Endothelial cell (in vitro differentiated cells): ENCODE measurements at regions not wholly inside any gene's neighbourhood (a gene's known extent, or its start where the extent isn't known, plus 50 kb on each side); places are given as distances from the start of the nearest gene placed in this dataset.

Source experiments
- DNase-seq: peaks from one replicate; pipeline ENCODE4 v3.0.0; 2021; ENCODE audit warnings: low spot score
- H3K27ac Mint-ChIP-seq: one replicate; pipeline ENCODE4 v1.8.0; 2021; ENCODE audit warnings: mixed read lengths, inconsistent platforms; ENCODE audit not compliant: unreplicated experiment
- H3K27me3 Mint-ChIP-seq: one replicate; pipeline ENCODE4 v1.8.0; 2021; ENCODE audit warnings: mild to moderate bottlenecking, moderate library complexity, mixed read lengths, inconsistent platforms; ENCODE audit not compliant: unreplicated experiment
- H3K36me3 Mint-ChIP-seq: one replicate; pipeline ENCODE4 v1.8.0; 2021; ENCODE audit warnings: mild to moderate bottlenecking, low read depth, mixed read lengths, inconsistent platforms; ENCODE audit not compliant: unreplicated experiment
- H3K4me1 Mint-ChIP-seq: one replicate; pipeline ENCODE4 v1.8.0; 2021; ENCODE audit warnings: mild to moderate bottlenecking, mixed read lengths, inconsistent platforms; ENCODE audit not compliant: unreplicated experiment
- H3K4me3 Mint-ChIP-seq: one replicate; pipeline ENCODE4 v1.8.0; 2021; ENCODE audit warnings: mild to moderate bottlenecking, mixed read lengths, inconsistent platforms; ENCODE audit not compliant: unreplicated experiment
- H3K9me3 Mint-ChIP-seq: one replicate; pipeline ENCODE4 v1.8.0; 2021; ENCODE audit warnings: mixed read lengths, inconsistent platforms; ENCODE audit not compliant: unreplicated experiment
- TF ChIP-seq, protein P1 (sequence below): fragments of 200-600 bp; sonication (generic); IDR thresholded peaks from one replicate; pipeline ENCODE4 v1.5.0; 2021; ENCODE audit warnings: antibody characterized with exemption; ENCODE audit not compliant: unreplicated experiment

- no peak for DNase-seq
- H3K27me3 Mint-ChIP-seq = peaks cover 1% of the 10 kb centered on the region
- no peak overlapping the region for H3K27ac Mint-ChIP-seq
- no peaks in the 10 kb centered on the region for H3K36me3 Mint-ChIP-seq
- H3K4me3 Mint-ChIP-seq = no peak overlapping the region
- no peaks in the 10 kb centered on the region for H3K4me1 Mint-ChIP-seq
- no peaks in the 10 kb centered on the region for H3K9me3 Mint-ChIP-seq
- TF ChIP-seq, protein P1, sequence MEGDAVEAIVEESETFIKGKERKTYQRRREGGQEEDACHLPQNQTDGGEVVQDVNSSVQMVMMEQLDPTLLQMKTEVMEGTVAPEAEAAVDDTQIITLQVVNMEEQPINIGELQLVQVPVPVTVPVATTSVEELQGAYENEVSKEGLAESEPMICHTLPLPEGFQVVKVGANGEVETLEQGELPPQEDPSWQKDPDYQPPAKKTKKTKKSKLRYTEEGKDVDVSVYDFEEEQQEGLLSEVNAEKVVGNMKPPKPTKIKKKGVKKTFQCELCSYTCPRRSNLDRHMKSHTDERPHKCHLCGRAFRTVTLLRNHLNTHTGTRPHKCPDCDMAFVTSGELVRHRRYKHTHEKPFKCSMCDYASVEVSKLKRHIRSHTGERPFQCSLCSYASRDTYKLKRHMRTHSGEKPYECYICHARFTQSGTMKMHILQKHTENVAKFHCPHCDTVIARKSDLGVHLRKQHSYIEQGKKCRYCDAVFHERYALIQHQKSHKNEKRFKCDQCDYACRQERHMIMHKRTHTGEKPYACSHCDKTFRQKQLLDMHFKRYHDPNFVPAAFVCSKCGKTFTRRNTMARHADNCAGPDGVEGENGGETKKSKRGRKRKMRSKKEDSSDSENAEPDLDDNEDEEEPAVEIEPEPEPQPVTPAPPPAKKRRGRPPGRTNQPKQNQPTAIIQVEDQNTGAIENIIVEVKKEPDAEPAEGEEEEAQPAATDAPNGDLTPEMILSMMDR = no peak
Observed at GRCh38 chr1:78722521-78722920, 72.9 kb downstream of the IFI44 start.

DNA sequence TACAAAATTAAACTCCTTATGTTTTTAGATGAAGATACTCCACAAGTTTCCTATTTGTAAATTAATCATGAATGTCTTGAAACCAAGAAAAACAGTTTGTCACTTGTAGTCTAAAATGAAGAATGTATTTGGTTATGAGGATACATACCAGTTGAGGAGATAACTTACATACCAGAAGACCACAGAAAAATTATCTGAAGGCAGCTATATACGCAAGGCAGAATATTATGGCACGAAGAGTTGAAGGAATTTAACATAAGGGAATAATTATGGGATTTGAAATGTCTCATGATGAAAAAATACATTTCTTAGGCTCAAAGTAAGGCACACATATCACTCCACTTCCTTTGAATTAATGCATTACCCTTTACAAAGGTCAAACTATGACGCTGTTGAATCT, 73.3 kb downstream of the IFI44 start:
- TF ChIP-seq, protein P1 = no peak
- H3K36me3 Mint-ChIP-seq = no peaks in the 10 kb centered on the region
- H3K9me3 Mint-ChIP-seq = no peaks in the 10 kb centered on the region
- no peaks in the 10 kb centered on the region for H3K4me1 Mint-ChIP-seq
- no peaks in the 10 kb centered on the region for H3K27me3 Mint-ChIP-seq
- H3K27ac Mint-ChIP-seq = no peak overlapping the region
- H3K4me3 Mint-ChIP-seq = no peak overlapping the region
- no peak for DNase-seq

DNA sequence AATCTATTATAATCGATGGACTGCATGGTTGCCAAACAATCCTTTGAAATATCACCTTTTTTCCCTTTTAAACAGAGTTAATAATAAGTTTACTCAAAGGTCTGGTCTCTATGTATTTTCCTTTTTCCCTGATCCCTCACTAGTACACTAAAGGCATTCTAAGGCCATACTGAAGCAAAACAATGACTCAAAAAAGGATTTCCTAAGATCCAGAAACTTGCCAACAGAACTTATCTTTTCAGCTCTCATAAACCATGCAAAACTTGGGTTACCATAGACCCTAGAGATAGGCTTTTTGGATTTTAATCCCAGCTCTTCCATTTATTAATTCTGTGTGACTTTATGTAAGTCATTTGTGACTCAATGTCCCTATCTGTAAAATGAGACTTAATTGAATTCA, 77.1 kb downstream of the IFI44 start:
- TF ChIP-seq, protein P1 = no peak
- no peaks in the 10 kb centered on the region for H3K36me3 Mint-ChIP-seq

DNA sequence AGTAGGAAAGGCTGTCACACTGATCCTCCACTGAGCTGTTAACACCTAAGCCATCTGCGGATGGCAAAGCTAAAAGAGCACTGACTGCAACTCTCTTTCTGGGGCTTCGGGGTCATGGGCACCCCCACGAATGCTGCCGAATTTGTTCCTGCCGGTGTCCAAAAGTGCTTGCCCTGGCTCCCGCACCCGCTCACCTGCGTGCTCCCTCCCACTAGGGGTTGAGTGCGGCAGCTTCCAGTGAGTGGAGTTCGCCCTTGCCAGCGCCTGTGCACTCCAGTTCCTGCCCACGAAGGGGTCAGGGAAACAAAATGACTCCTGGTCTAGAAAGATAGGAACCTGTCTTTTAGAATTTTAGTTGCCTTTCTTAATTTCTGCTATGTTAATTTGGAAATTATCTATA, 78.7 kb downstream of the IFI44 start:
- H3K9me3 Mint-ChIP-seq = no peaks in the 10 kb centered on the region
- H3K36me3 Mint-ChIP-seq = no peaks in the 10 kb centered on the region
- no peak overlapping the region for H3K27ac Mint-ChIP-seq
- DNase-seq = no peak
- H3K4me3 Mint-ChIP-seq = no peak overlapping the region
- no peaks in the 10 kb centered on the region for H3K4me1 Mint-ChIP-seq
- H3K27me3 Mint-ChIP-seq = no peaks in the 10 kb centered on the region
- TF ChIP-seq, protein P1 = no peak

More for the DNA sequence above, 77.1 kb downstream of the IFI44 start:
- Mint-ChIP-seq H3K4me3 (no peak overlapping the region), H3K9me3 (no peaks in the 10 kb centered on the region), H3K4me1 (no peaks in the 10 kb centered on the region), H3K27me3 (no peaks in the 10 kb centered on the region), H3K27ac (no peak overlapping the region)
- DNase-seq = no peak

DNA sequence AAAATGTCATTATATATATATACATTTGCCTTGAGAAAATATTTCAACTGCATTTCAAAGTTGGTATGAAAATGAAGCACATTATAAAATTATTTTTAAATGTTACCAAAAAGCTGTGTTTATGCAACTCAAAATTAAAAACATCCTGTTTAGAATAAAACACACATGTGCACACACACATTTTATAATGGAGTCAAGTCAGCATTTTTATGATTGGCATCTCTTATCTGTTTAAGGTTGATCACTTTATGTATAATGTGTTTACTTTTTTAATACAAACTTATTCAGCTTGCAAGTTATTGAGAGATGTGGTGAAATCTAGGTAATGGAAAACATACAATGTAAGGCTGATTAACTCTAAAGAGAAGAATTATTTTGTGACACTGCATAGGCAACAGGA, 80.4 kb downstream of the IFI44 start:
- H3K27me3 Mint-ChIP-seq = no peaks in the 10 kb centered on the region
- H3K36me3 Mint-ChIP-seq = no peaks in the 10 kb centered on the region
- H3K27ac Mint-ChIP-seq = no peak overlapping the region
- TF ChIP-seq, protein P1 = no peak
- DNase-seq = no peak
- H3K9me3 Mint-ChIP-seq = no peaks in the 10 kb centered on the region
- H3K4me3 Mint-ChIP-seq = no peak overlapping the region
- no peaks in the 10 kb centered on the region for H3K4me1 Mint-ChIP-seq
